ENCODE measurements at regions not wholly inside any gene's neighbourhood (a gene's known extent, or its start where the extent isn't known, plus 50 kb on each side); places are given as distances from the start of the nearest gene placed in this dataset.

GRCh38 chr2:207226671-207227061, 60.9 kb upstream of the KLF7 start:
- TF ChIP-seq FOXM1 (IDR thresholded peaks at IDR 0.05; ENCODE audit: borderline replicate concordance) (no peak), FOXK2 (IDR thresholded peaks at IDR 0.05) (no peak)
- TF ChIP-seq, protein P1, sequence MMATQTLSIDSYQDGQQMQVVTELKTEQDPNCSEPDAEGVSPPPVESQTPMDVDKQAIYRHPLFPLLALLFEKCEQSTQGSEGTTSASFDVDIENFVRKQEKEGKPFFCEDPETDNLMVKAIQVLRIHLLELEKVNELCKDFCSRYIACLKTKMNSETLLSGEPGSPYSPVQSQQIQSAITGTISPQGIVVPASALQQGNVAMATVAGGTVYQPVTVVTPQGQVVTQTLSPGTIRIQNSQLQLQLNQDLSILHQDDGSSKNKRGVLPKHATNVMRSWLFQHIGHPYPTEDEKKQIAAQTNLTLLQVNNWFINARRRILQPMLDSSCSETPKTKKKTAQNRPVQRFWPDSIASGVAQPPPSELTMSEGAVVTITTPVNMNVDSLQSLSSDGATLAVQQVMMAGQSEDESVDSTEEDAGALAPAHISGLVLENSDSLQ (IDR thresholded peaks at IDR 0.05), result no peak
